ENCODE measurements at regions not wholly inside any gene's neighbourhood (a gene's known extent, or its start where the extent isn't known, plus 50 kb on each side); places are given as distances from the start of the nearest gene placed in this dataset.

GRCh38 chr3:30248423-30248822 lies 358.0 kb upstream of the TGFBR2 start:
- Histone ChIP-seq H3K27ac (ENCODE audit: low read depth in 1 of 2, low read length in 2 of 2) (no peak overlapping the region), H3K9me3 (replicated peaks in 1 of 2; ENCODE audit: control insufficient read depth in 1 of 2, insufficient read depth in 1 of 2, low read length in 2 of 2) (no peaks in the 10 kb centered on the region), H4K20me1 (ENCODE audit: insufficient read depth, low read length) (no peaks in the 10 kb centered on the region), H3K79me2 (ENCODE audit: insufficient read depth, low read length) (no peaks in the 10 kb centered on the region), H3K36me3 (replicated peaks in 1 of 2; ENCODE audit: control insufficient read depth in 1 of 2, insufficient read depth in 2 of 2, low read length in 2 of 2) (no peaks in the 10 kb centered on the region), H3K4me1 (ENCODE audit: control insufficient read depth in 1 of 2, insufficient read depth in 2 of 2, low read length in 2 of 2) (no peaks in the 10 kb centered on the region), H3K9ac (ENCODE audit: insufficient read depth, low read length, poor library complexity, severe bottlenecking) (no peak overlapping the region), H3K4me3 (replicated peaks in 1 of 3; ENCODE audit: low read depth in 2 of 3, low read length in 3 of 3) (no peak overlapping the region), H3K4me2 (replicated peaks; ENCODE audit: extremely low read depth, low read length, poor library complexity, severe bottlenecking) (no peak overlapping the region), H3K27me3 (ENCODE audit: control insufficient read depth in 2 of 2, insufficient read depth in 2 of 2, low read length in 2 of 2) (no peaks in the 10 kb centered on the region), H2AFZ (ENCODE audit: insufficient read depth, low read depth, low read length, poor library complexity, severe bottlenecking) (no peak overlapping the region)
- Mint-ChIP-seq H3K4me1 (peaks cover 2% of the 10 kb centered on the region), H3K27ac (no peak overlapping the region), H3K9me3 (no peaks in the 10 kb centered on the region), H3K36me3 (no peaks in the 10 kb centered on the region), H3K27me3 (ENCODE audit: low read depth in 3 of 3) (peaks cover 0 to 1% (median 0%) of the 10 kb centered on the region in 3 donors), H3K4me3 (no peak overlapping the region)
- no peak for DNase-seq
- no CpG with 5 or more reads among the region's 1 CpG for whole genome bisulfite sequencing (ENCODE audit: insufficient coverage)
- intact Hi-C loops (cut with micrococcal nuclease), result no loop called here
- no peak for TF ChIP-seq CTCF (IDR thresholded peaks at IDR 0.05)

- H3K27ac ChIP-seq (ENCODE audit: low read depth in 1 of 2, low read length in 2 of 2), result no peak overlapping the region
- no peaks in the 10 kb centered on the region for H3K27me3 Mint-ChIP-seq (ENCODE audit: low read depth in 3 of 3)
- H3K27ac Mint-ChIP-seq, result no peak overlapping the region
- no peaks in the 10 kb centered on the region for H3K79me2 ChIP-seq (ENCODE audit: insufficient read depth, low read length)
- no peak overlapping the region for H3K9ac ChIP-seq (ENCODE audit: insufficient read depth, low read length, poor library complexity, severe bottlenecking)
- no peaks in the 10 kb centered on the region for H3K27me3 ChIP-seq (ENCODE audit: control insufficient read depth in 2 of 2, insufficient read depth in 2 of 2, low read length in 2 of 2)
- intact Hi-C loops (cut with micrococcal nuclease), result no loop called here
- no peak overlapping the region for H3K4me2 ChIP-seq (replicated peaks; ENCODE audit: extremely low read depth, low read length, poor library complexity, severe bottlenecking)
- H3K36me3 Mint-ChIP-seq, result no peaks in the 10 kb centered on the region
- no peak for TF ChIP-seq CTCF (IDR thresholded peaks at IDR 0.05)
- no peak for DNase-seq
- H3K36me3 ChIP-seq (replicated peaks in 1 of 2; ENCODE audit: control insufficient read depth in 1 of 2, insufficient read depth in 2 of 2, low read length in 2 of 2), result no peaks in the 10 kb centered on the region
- H3K4me1 ChIP-seq (ENCODE audit: control insufficient read depth in 1 of 2, insufficient read depth in 2 of 2, low read length in 2 of 2), result no peaks in the 10 kb centered on the region
- H3K9me3 Mint-ChIP-seq, result peaks cover 0 to 3% (median 0%) of the 10 kb centered on the region in 7 donors
- H2AFZ ChIP-seq (ENCODE audit: insufficient read depth, low read depth, low read length, poor library complexity, severe bottlenecking), result no peak overlapping the region
- no peaks in the 10 kb centered on the region for H4K20me1 ChIP-seq (ENCODE audit: insufficient read depth, low read length)
- no peaks in the 10 kb centered on the region for H3K9me3 ChIP-seq (replicated peaks in 1 of 2; ENCODE audit: control insufficient read depth in 1 of 2, insufficient read depth in 1 of 2, low read length in 2 of 2)
- H3K4me1 Mint-ChIP-seq, result peaks cover 2% of the 10 kb centered on the region
- H3K4me3 ChIP-seq (replicated peaks in 1 of 3; ENCODE audit: low read depth in 2 of 3, low read length in 3 of 3), result no peak overlapping the region
- H3K4me3 Mint-ChIP-seq, result no peak overlapping the region
These were observed 353.9 kb upstream of the TGFBR2 start for GRCh38 chr3:30252474-30252873.

Measured in CD14-positive monocyte (primary cell).